Astrocyte (in vitro differentiated cells and primary cell): ENCODE measurements at regions not wholly inside any gene's neighbourhood (a gene's known extent, or its start where the extent isn't known, plus 50 kb on each side); places are given as distances from the start of the nearest gene placed in this dataset.

Experiments
- DNase-seq: peaks from one replicate; pipeline ENCODE4 v3.0.0-alpha.2; 2010; ENCODE audit warnings: low read depth
- FAIRE-seq: peaks from 2 replicates; lab custom pipeline; 2011; peaks lifted over from hg19 to GRCh38; lab: Jason Lieb, UNC
- H2AFZ ChIP-seq: 2 replicates; pipeline ENCODE4 v1.6.0; 2012; ENCODE audit warnings: low read depth, low read length, inconsistent platforms
- H3K27ac ChIP-seq: 2 replicates; pipeline ENCODE4 v1.5.1; 2011; ENCODE audit warnings: low read depth, low read length, inconsistent platforms
- H3K27me3 ChIP-seq: 2 replicates; pipeline ENCODE4 v1.6.0; 2011; ENCODE audit warnings: low read length, inconsistent platforms; ENCODE audit not compliant: insufficient read depth
- H3K36me3 ChIP-seq: 2 replicates; pipeline ENCODE4 v1.5.1; 2011; ENCODE audit warnings: low read length, inconsistent platforms; ENCODE audit not compliant: insufficient read depth
- H3K4me1 ChIP-seq: 2 replicates; pipeline ENCODE4 v1.5.1; 2011; ENCODE audit warnings: low read length, inconsistent platforms; ENCODE audit not compliant: insufficient read depth
- H3K4me2 ChIP-seq: 2 replicates; pipeline ENCODE4 v1.6.0; 2012; ENCODE audit warnings: low read length, inconsistent platforms
- H3K4me3 ChIP-seq: 2 replicates; pipeline ENCODE4 v1.5.1; 2011; ENCODE audit warnings: low read depth, mild to moderate bottlenecking, low read length, inconsistent platforms; ENCODE audit not compliant: insufficient read depth
- H3K79me2 ChIP-seq: 2 replicates; pipeline ENCODE4 v1.6.0; 2012; ENCODE audit warnings: mild to moderate bottlenecking, low read length, inconsistent platforms; ENCODE audit not compliant: insufficient read depth
- H3K9ac ChIP-seq: 2 replicates; pipeline ENCODE4 v1.6.0; 2012; ENCODE audit warnings: mild to moderate bottlenecking, low read length, inconsistent platforms
- H3K9me3 ChIP-seq: 2 replicates; pipeline ENCODE4 v1.5.1; 2012; ENCODE audit warnings: low read depth, mild to moderate bottlenecking, low read length, inconsistent platforms; ENCODE audit not compliant: insufficient read depth
- H4K20me1 ChIP-seq: 2 replicates; pipeline ENCODE4 v1.6.0; 2012; ENCODE audit warnings: low read length, inconsistent platforms; ENCODE audit not compliant: insufficient read depth
- H3K27ac Mint-ChIP-seq: one replicate; pipeline ENCODE4 v1.8.0; 2021; ENCODE audit warnings: mild to moderate bottlenecking, mixed read lengths; ENCODE audit not compliant: unreplicated experiment
- H3K27me3 Mint-ChIP-seq: one replicate; pipeline ENCODE4 v1.8.0; 2021; ENCODE audit warnings: low read depth, mixed read lengths; ENCODE audit not compliant: unreplicated experiment
- H3K36me3 Mint-ChIP-seq: one replicate; pipeline ENCODE4 v1.8.0; 2021; ENCODE audit warnings: low read depth, mixed read lengths; ENCODE audit not compliant: unreplicated experiment
- H3K4me1 Mint-ChIP-seq: one replicate; pipeline ENCODE4 v1.8.0; 2021; ENCODE audit warnings: low read depth, mixed read lengths; ENCODE audit not compliant: unreplicated experiment
- H3K4me3 Mint-ChIP-seq: one replicate; pipeline ENCODE4 v1.8.0; 2021; ENCODE audit warnings: mild to moderate bottlenecking, moderate library complexity, mixed read lengths; ENCODE audit not compliant: unreplicated experiment
- H3K9me3 Mint-ChIP-seq: one replicate; pipeline ENCODE4 v1.8.0; 2021; ENCODE audit warnings: mild to moderate bottlenecking, mixed read lengths; ENCODE audit not compliant: unreplicated experiment
- CTCF ChIP-seq: IDR thresholded peaks from 2 replicates; pipeline ENCODE4 v1.5.1; 2011; ENCODE audit warnings: low read depth, mild to moderate bottlenecking, inconsistent platforms, low read length, moderate library complexity; ENCODE audit not compliant: insufficient read depth
- EZH2 ChIP-seq: IDR thresholded peaks from 2 replicates; pipeline ENCODE4 v1.6.1; 2012; ENCODE audit warnings: mild to moderate bottlenecking, low read length, inconsistent platforms; ENCODE audit not compliant: insufficient read depth

DNA sequence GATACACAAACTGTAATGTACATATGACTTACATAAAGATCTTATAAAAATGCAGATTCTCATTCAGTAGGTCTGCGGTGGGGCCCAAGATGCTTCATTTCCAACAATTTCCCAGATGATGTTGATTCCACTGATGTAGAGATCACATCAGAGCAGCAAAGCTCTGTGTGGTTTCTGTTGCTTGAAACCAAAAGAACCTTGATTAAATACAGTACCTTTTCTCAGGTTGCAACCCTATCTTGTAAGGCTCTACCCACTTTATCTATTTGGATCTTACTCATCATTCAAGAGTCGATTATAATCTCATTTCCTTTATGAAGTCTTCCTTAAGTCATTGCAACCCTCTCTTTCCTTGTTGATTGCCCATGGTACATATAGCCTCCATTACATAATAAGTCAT lies 816.8 kb downstream of the RPA4 start:
- no peaks in the 10 kb centered on the region for H3K27me3 Mint-ChIP-seq
- Histone ChIP-seq H2AFZ (no peak overlapping the region), H3K27me3 (no peaks in the 10 kb centered on the region), H3K4me3 (no peak overlapping the region), H3K4me2 (no peak overlapping the region), H3K9me3 (no peaks in the 10 kb centered on the region), H3K36me3 (no peaks in the 10 kb centered on the region), H3K9ac (no peak overlapping the region), H3K79me2 (no peaks in the 10 kb centered on the region), H3K27ac (no peak overlapping the region), H4K20me1 (no peaks in the 10 kb centered on the region), H3K4me1 (no peaks in the 10 kb centered on the region)
- no peaks in the 10 kb centered on the region for H3K9me3 Mint-ChIP-seq
- TF ChIP-seq CTCF: no peak
- TF ChIP-seq EZH2: no peak
- no peak overlapping the region for H3K27ac Mint-ChIP-seq
- FAIRE-seq (peak; percentile 88), DNase-seq (no peak)
- no peaks in the 10 kb centered on the region for H3K4me1 Mint-ChIP-seq
- H3K36me3 Mint-ChIP-seq: no peaks in the 10 kb centered on the region
- no peak overlapping the region for H3K4me3 Mint-ChIP-seq

- H3K4me1 ChIP-seq: no peaks in the 10 kb centered on the region
- H3K9me3 ChIP-seq: no peaks in the 10 kb centered on the region
- H3K4me3 Mint-ChIP-seq: no peak overlapping the region
- no peak overlapping the region for H3K27ac Mint-ChIP-seq
- no peak overlapping the region for H3K4me3 ChIP-seq
- peak; percentile 93 for FAIRE-seq
- DNase-seq: no peak
- H3K4me1 Mint-ChIP-seq: no peaks in the 10 kb centered on the region
- H3K27ac ChIP-seq: no peak overlapping the region
- no peak overlapping the region for H2AFZ ChIP-seq
- no peak overlapping the region for H3K9ac ChIP-seq
- no peak for TF ChIP-seq CTCF
- TF ChIP-seq EZH2: no peak
- no peaks in the 10 kb centered on the region for H3K27me3 Mint-ChIP-seq
- no peaks in the 10 kb centered on the region for H3K36me3 ChIP-seq
- H4K20me1 ChIP-seq: no peaks in the 10 kb centered on the region
- no peaks in the 10 kb centered on the region for H3K9me3 Mint-ChIP-seq
- no peaks in the 10 kb centered on the region for H3K27me3 ChIP-seq
- no peak overlapping the region for H3K4me2 ChIP-seq
- H3K36me3 Mint-ChIP-seq: no peaks in the 10 kb centered on the region
- no peaks in the 10 kb centered on the region for H3K79me2 ChIP-seq
Observed at GRCh38 chrX:97704474-97704873, 820.8 kb downstream of the RPA4 start.

DNA sequence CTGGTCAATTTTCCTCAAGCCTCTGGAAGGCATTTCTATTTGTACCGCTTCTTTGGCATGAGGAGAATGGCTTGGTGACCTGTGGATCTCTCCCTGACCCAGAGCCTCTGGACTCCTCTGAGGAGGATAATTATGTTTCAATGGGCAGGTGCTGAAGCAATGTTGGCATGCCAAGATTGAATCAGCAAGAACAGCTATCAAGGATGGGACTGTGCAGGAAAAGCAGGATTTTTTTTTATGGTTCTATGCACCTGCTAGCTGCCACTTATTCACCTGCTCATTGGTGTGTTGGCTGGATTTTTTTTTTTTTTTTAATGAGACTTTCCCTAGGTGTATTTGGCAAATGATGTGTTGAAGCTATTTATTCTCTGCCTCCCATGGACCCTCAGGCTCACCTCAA lies 821.2 kb downstream of the RPA4 start:
- Histone ChIP-seq H3K27me3 (no peaks in the 10 kb centered on the region), H3K4me1 (no peaks in the 10 kb centered on the region), H3K9me3 (no peaks in the 10 kb centered on the region), H3K27ac (no peak overlapping the region), H3K36me3 (no peaks in the 10 kb centered on the region), H3K9ac (no peak overlapping the region), H2AFZ (no peak overlapping the region), H4K20me1 (no peaks in the 10 kb centered on the region), H3K4me3 (no peak overlapping the region), H3K4me2 (no peak overlapping the region), H3K79me2 (no peaks in the 10 kb centered on the region)
- H3K4me3 Mint-ChIP-seq: no peak overlapping the region
- DNase-seq (no peak), FAIRE-seq (no peak)
- H3K27ac Mint-ChIP-seq: no peak overlapping the region
- H3K36me3 Mint-ChIP-seq: no peaks in the 10 kb centered on the region
- no peaks in the 10 kb centered on the region for H3K4me1 Mint-ChIP-seq
- TF ChIP-seq CTCF (no peak), EZH2 (no peak)
- no peaks in the 10 kb centered on the region for H3K27me3 Mint-ChIP-seq
- H3K9me3 Mint-ChIP-seq: no peaks in the 10 kb centered on the region
